Adrenal gland (tissue), 9 donors: ENCODE measurements at regions not wholly inside any gene's neighbourhood (a gene's known extent, or its start where the extent isn't known, plus 50 kb on each side); places are given as distances from the start of the nearest gene placed in this dataset.

Experiments used
- DNase-seq, 7 donors: peaks; one replicate each; pipeline ENCODE4 v3.0.0-alpha.2; 2019 to 2020
- H3K27ac ChIP-seq, 5 donors: fragments of 200-600 bp; sonication (generic) in 4 of 5; 1 replicate in 3 of 5; 2 replicates in 2 of 5; pipeline versions ENCODE4 v1.5.1 to v1.8.0; 2016 to 2020; ENCODE audit warnings: mild to moderate bottlenecking in 1 of 5
- H3K27me3 ChIP-seq: fragments of 200-600 bp; 2 replicates; pipeline ENCODE4 v1.8.0; 2021
- H3K36me3 ChIP-seq, 2 donors: fragments of 200-600 bp; replicated peaks in 1 of 2; 1 replicate in 1 of 2; 2 replicates in 1 of 2; pipeline versions ENCODE4 v1.5.1 to v1.8.0; 2018 to 2022
- H3K4me1 ChIP-seq, 2 donors: fragments of 200-600 bp; replicated peaks in 1 of 2; 1 replicate in 1 of 2; 2 replicates in 1 of 2; pipeline versions ENCODE4 v1.5.1 to v1.8.0; 2018 to 2021
- H3K4me3 ChIP-seq, 4 donors: fragments of 200-600 bp; sonication (generic) in 3 of 4; one replicate each; pipeline ENCODE4 v1.5.1; 2016 to 2018
- H3K9me3 ChIP-seq, 3 donors: fragments of 200-600 bp; sonication (generic) in 1 of 3; replicated peaks in 1 of 3; 1 replicate in 2 of 3; 2 replicates in 1 of 3; pipeline versions ENCODE4 v1.5.1 to v1.8.0; 2016 to 2021
- CTCF ChIP-seq, 6 experiments: fragments of 450-650 bp in 4 of 6; fragments of 200-600 bp in 2 of 6; sonication (generic) in 1 of 6; IDR thresholded peaks; 1 replicate in 5 of 6; 2 replicates in 1 of 6; pipeline versions ENCODE4 v1.5.1 to v1.8.0; 2016 to 2021; ENCODE audit warnings: antibody characterized with exemption in 6 of 6, mild to moderate bottlenecking in 2 of 6, moderate library complexity in 1 of 6
- POLR2A ChIP-seq, 2 donors: fragments of 450-650 bp; IDR thresholded peaks; one replicate each; pipeline ENCODE4 v1.6.1; 2017; ENCODE audit warnings: antibody characterized with exemption in 2 of 2, mild to moderate bottlenecking in 2 of 2, moderate library complexity in 1 of 2
- WGBS, 4 donors: extraction: QIAGEN DNeasy Blood & Tissue Kit in 2 of 4; methylation state at CpG; one replicate each; pipeline versions ENCODE4 v1.1.5 to v1.1.7; 2013 to 2017; 5-methylcytosine and 5-hydroxymethylcytosine counted together
- intact Hi-C, 2 donors: fragments of 100-400 bp; cut with DNase I; formaldehyde crosslinking; loops; one replicate each; pipeline versions ENCODE4 v1.14.1 to v1.15.0; 2022 to 2023
- donor health status: healthy with polysubstance abuse.
- donor health status: Bipolar disorder and iron deficiency.
- donor health status: DM: yes; HTN: yes; CAD: no.
- donor health status: DM: no; HTN: no; CAD: no.
- donor health status: DM: no; HTN: no; CAD: no.

GRCh38 chr4:151908201-151908600 lies 147.4 kb upstream of the GATB start:
- DNase-seq = no peak
- Histone ChIP-seq H3K4me1 (no peaks in the 10 kb centered on the region), H3K4me3 (no peak overlapping the region), H3K36me3 (no peaks in the 10 kb centered on the region), H3K27ac (no peak overlapping the region), H3K9me3 (no peaks in the 10 kb centered on the region), H3K27me3 (no peaks in the 10 kb centered on the region)
- WGBS, 4 donors = 57 to 71% (median 63%) methylated on average over 3 of the region's 3 CpGs
- intact Hi-C loops = no loop called here
- TF ChIP-seq POLR2A (IDR thresholded peaks at IDR 0.05) = no peak
- no peak for TF ChIP-seq CTCF (IDR thresholded peaks at IDR 0.05)

GRCh38 chr4:151906438-151906837 lies 145.6 kb upstream of the GATB start:
- H3K4me3 ChIP-seq = no peak overlapping the region
- DNase-seq = no peak
- TF ChIP-seq POLR2A (IDR thresholded peaks at IDR 0.05) (no peak), CTCF (IDR thresholded peaks at IDR 0.05) (no peak)

GRCh38 chr4:151905197-151905596 lies 144.4 kb upstream of the GATB start:
- H3K4me1 ChIP-seq = no peaks in the 10 kb centered on the region

More at GRCh38 chr4:151906438-151906837, 145.6 kb upstream of the GATB start:
- WGBS, 4 donors = 59 to 77% (median 67%) methylated on average over 4 of the region's 4 CpGs
- H3K9me3 ChIP-seq = no peaks in the 10 kb centered on the region
- H3K36me3 ChIP-seq = no peaks in the 10 kb centered on the region
- no peaks in the 10 kb centered on the region for H3K4me1 ChIP-seq
- intact Hi-C loops = no loop called here
- H3K27ac ChIP-seq = no peak overlapping the region
- no peaks in the 10 kb centered on the region for H3K27me3 ChIP-seq

GRCh38 chr4:151901631-151902030 lies 140.8 kb upstream of the GATB start:
- H3K27me3 ChIP-seq = no peaks in the 10 kb centered on the region
- no peaks in the 10 kb centered on the region for H3K36me3 ChIP-seq
- intact Hi-C loops = no loop called here
- no peak overlapping the region for H3K4me3 ChIP-seq
- H3K4me1 ChIP-seq = no peaks in the 10 kb centered on the region
- no peak for TF ChIP-seq CTCF (IDR thresholded peaks at IDR 0.05)
- no peak for TF ChIP-seq POLR2A (IDR thresholded peaks at IDR 0.05)
- no peak overlapping the region for H3K27ac ChIP-seq
- DNase-seq = no peak
- H3K9me3 ChIP-seq = no peaks in the 10 kb centered on the region

More at GRCh38 chr4:151905197-151905596, 144.4 kb upstream of the GATB start:
- TF ChIP-seq POLR2A (IDR thresholded peaks at IDR 0.05) (no peak), CTCF (IDR thresholded peaks at IDR 0.05) (no peak)
- intact Hi-C loops = no loop called here
- WGBS, 4 donors = 60 to 70% (median 61%) methylated on average over 1 of the region's 1 CpG
- no peak for DNase-seq
- H3K36me3 ChIP-seq = no peaks in the 10 kb centered on the region
- no peaks in the 10 kb centered on the region for H3K9me3 ChIP-seq
- no peaks in the 10 kb centered on the region for H3K27me3 ChIP-seq
- no peak overlapping the region for H3K4me3 ChIP-seq
- no peak overlapping the region for H3K27ac ChIP-seq
